ENCODE measurements at regions not wholly inside any gene's neighbourhood (a gene's known extent, or its start where the extent isn't known, plus 50 kb on each side); places are given as distances from the start of the nearest gene placed in this dataset.

- Histone ChIP-seq H3K27ac (ENCODE audit: low read length) (no peak overlapping the region), H3K9ac (ENCODE audit: low read length) (no peak overlapping the region), H3K79me2 (replicated peaks; ENCODE audit: insufficient read depth, low read length) (no peaks in the 10 kb centered on the region), H2AFZ (ENCODE audit: low read depth, low read length) (no peak overlapping the region), H4K20me1 (ENCODE audit: insufficient read depth) (no peaks in the 10 kb centered on the region), H3K9me3 (ENCODE audit: low read length) (no peaks in the 10 kb centered on the region), H3F3A (ENCODE audit: insufficient read depth, low read length, poor library complexity, severe bottlenecking) (no peaks in the 10 kb centered on the region), H3K4me2 (ENCODE audit: low read length) (no peak overlapping the region), H3K36me3 (ENCODE audit: insufficient read depth, low read length) (no peaks in the 10 kb centered on the region), H3K4me3 (ENCODE audit: low read length) (no peak overlapping the region), H3K27me3 (ENCODE audit: insufficient read depth, low read depth, low read length) (no peaks in the 10 kb centered on the region), H3K9me2 (ENCODE audit: insufficient read depth, low read length) (no peaks in the 10 kb centered on the region)
- TF ChIP-seq RAD21 (conservative IDR thresholded peaks at IDR 0.05) (no peak), POLR2AphosphoS5 (IDR thresholded peaks at IDR 0.05) (no peak), EP300 (conservative IDR thresholded peaks at IDR 0.05; ENCODE audit: poor library complexity, severe bottlenecking) (no peak), TAF1 (IDR thresholded peaks at IDR 0.05; ENCODE audit: low read depth) (no peak), SMC3 (conservative IDR thresholded peaks at IDR 0.05; ENCODE audit: poor library complexity) (no peak), MXI1 (conservative IDR thresholded peaks at IDR 0.05; ENCODE audit: poor library complexity, severe bottlenecking) (no peak), EZH2 (IDR thresholded peaks at IDR 0.05; ENCODE audit: borderline replicate concordance, insufficient read depth, low read length, poor library complexity, severe bottlenecking) (no peak)
- TF ChIP-seq, protein P1, sequence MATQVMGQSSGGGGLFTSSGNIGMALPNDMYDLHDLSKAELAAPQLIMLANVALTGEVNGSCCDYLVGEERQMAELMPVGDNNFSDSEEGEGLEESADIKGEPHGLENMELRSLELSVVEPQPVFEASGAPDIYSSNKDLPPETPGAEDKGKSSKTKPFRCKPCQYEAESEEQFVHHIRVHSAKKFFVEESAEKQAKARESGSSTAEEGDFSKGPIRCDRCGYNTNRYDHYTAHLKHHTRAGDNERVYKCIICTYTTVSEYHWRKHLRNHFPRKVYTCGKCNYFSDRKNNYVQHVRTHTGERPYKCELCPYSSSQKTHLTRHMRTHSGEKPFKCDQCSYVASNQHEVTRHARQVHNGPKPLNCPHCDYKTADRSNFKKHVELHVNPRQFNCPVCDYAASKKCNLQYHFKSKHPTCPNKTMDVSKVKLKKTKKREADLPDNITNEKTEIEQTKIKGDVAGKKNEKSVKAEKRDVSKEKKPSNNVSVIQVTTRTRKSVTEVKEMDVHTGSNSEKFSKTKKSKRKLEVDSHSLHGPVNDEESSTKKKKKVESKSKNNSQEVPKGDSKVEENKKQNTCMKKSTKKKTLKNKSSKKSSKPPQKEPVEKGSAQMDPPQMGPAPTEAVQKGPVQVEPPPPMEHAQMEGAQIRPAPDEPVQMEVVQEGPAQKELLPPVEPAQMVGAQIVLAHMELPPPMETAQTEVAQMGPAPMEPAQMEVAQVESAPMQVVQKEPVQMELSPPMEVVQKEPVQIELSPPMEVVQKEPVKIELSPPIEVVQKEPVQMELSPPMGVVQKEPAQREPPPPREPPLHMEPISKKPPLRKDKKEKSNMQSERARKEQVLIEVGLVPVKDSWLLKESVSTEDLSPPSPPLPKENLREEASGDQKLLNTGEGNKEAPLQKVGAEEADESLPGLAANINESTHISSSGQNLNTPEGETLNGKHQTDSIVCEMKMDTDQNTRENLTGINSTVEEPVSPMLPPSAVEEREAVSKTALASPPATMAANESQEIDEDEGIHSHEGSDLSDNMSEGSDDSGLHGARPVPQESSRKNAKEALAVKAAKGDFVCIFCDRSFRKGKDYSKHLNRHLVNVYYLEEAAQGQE (IDR thresholded peaks at IDR 0.05; ENCODE audit: borderline replicate concordance) = no peak
- TF ChIP-seq, protein P2, sequence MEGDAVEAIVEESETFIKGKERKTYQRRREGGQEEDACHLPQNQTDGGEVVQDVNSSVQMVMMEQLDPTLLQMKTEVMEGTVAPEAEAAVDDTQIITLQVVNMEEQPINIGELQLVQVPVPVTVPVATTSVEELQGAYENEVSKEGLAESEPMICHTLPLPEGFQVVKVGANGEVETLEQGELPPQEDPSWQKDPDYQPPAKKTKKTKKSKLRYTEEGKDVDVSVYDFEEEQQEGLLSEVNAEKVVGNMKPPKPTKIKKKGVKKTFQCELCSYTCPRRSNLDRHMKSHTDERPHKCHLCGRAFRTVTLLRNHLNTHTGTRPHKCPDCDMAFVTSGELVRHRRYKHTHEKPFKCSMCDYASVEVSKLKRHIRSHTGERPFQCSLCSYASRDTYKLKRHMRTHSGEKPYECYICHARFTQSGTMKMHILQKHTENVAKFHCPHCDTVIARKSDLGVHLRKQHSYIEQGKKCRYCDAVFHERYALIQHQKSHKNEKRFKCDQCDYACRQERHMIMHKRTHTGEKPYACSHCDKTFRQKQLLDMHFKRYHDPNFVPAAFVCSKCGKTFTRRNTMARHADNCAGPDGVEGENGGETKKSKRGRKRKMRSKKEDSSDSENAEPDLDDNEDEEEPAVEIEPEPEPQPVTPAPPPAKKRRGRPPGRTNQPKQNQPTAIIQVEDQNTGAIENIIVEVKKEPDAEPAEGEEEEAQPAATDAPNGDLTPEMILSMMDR (IDR thresholded peaks at IDR 0.05; ENCODE audit: poor library complexity, severe bottlenecking) = no peak
Observed at GRCh38 chr1:177703888-177704446, 265.9 kb downstream of the SEC16B start.

DNA sequence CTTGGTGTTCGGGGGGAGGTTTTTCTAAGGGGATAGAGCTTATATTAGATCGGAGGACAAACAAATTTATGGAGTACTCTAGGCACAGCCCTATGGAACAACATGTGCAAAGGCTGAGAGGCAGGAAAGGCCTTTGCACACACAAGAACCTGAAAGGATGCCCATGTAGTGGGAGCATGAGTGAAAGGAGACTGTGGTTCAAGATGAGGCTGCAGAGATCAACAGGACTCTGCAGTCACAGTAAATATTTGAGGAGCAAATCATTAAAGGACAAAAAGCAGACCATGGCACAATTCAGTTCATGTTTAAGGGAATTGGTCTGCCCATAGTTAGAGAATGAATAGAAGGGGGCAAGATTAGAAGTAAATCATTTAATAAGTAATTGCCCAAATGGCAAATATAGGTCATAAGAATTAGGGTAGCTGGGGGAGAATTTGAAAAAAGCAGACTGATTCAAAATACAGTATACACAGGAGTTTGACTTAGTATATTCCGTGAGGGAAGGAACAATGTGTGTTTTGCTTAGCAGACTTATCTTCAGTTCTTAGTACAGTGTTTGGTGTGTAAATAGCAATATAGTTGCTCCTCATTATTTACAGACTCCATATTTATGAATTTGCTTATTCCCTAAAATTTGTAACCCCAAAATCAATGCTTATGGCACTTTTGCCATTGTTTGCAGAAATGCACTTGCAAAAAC is 268.1 kb downstream of the SEC16B start:
- Histone ChIP-seq H3K27me3 (ENCODE audit: insufficient read depth, low read depth, low read length) (no peaks in the 10 kb centered on the region), H3K4me3 (ENCODE audit: low read length) (no peak overlapping the region), H3K9me2 (ENCODE audit: insufficient read depth, low read length) (no peaks in the 10 kb centered on the region), H3K27ac (ENCODE audit: low read length) (no peak overlapping the region), H3F3A (ENCODE audit: insufficient read depth, low read length, poor library complexity, severe bottlenecking) (no peaks in the 10 kb centered on the region), H3K79me2 (replicated peaks; ENCODE audit: insufficient read depth, low read length) (no peaks in the 10 kb centered on the region), H3K9me3 (ENCODE audit: low read length) (no peaks in the 10 kb centered on the region), H3K4me2 (ENCODE audit: low read length) (no peak overlapping the region), H3K9ac (ENCODE audit: low read length) (no peak overlapping the region), H2AFZ (ENCODE audit: low read depth, low read length) (no peak overlapping the region), H4K20me1 (ENCODE audit: insufficient read depth) (no peaks in the 10 kb centered on the region), H3K36me3 (ENCODE audit: insufficient read depth, low read length) (no peaks in the 10 kb centered on the region)
- no peak for TF ChIP-seq EZH2 (IDR thresholded peaks at IDR 0.05; ENCODE audit: borderline replicate concordance, insufficient read depth, low read length, poor library complexity, severe bottlenecking)
- no peak for TF ChIP-seq EP300 (conservative IDR thresholded peaks at IDR 0.05; ENCODE audit: poor library complexity, severe bottlenecking)
- no peak for TF ChIP-seq MXI1 (conservative IDR thresholded peaks at IDR 0.05; ENCODE audit: poor library complexity, severe bottlenecking)
- TF ChIP-seq, protein P1 (IDR thresholded peaks at IDR 0.05; ENCODE audit: borderline replicate concordance) = no peak
- TF ChIP-seq SMC3 (conservative IDR thresholded peaks at IDR 0.05; ENCODE audit: poor library complexity) = no peak
- TF ChIP-seq POLR2AphosphoS5 (IDR thresholded peaks at IDR 0.05) = no peak
- TF ChIP-seq, protein P2 (IDR thresholded peaks at IDR 0.05; ENCODE audit: poor library complexity, severe bottlenecking) = no peak
- no peak for TF ChIP-seq TAF1 (IDR thresholded peaks at IDR 0.05; ENCODE audit: low read depth)
- no peak for TF ChIP-seq RAD21 (conservative IDR thresholded peaks at IDR 0.05)
